HG03175 (cell line): ENCODE measurements at regions not wholly inside any gene's neighbourhood (a gene's known extent, or its start where the extent isn't known, plus 50 kb on each side); places are given as distances from the start of the nearest gene placed in this dataset.
A peak's percentile ranks its signal among the peaks of the same experiment; 100 is the strongest.

Source experiments
- ATAC-seq: cut with Tn5 transposase; IDR thresholded peaks from one replicate; pipeline ENCODE4 v1.9.1; 2021; ENCODE audit warnings: mild to moderate bottlenecking, moderate library complexity; ENCODE audit not compliant: unreplicated experiment

DNA sequence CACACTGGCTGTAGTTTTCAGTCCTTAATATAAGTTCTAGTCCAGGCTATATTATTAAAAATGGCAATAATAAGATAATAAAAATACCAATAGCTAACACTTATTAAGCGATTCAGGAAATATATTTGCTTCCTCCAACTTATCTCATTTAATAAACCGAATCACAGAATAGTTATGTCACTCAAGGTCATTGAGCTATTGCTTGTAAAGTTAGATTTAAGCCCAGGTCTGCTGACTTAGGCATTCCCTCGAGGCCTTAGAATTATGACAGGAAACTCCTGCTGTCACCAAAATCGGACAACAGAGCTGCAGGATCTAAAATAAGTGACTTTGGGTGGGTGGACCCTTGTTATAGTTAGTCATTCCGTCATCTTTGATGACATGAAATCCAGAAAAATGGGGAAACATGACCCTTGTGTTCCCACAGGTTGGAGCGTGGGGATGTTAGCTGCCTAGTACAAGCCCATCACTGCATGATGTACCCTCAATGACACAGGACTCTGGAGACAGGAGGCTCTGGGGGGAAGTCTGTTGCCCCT, 181.3 kb upstream of the PHYHIPL start:
- no peak for ATAC-seq

DNA sequence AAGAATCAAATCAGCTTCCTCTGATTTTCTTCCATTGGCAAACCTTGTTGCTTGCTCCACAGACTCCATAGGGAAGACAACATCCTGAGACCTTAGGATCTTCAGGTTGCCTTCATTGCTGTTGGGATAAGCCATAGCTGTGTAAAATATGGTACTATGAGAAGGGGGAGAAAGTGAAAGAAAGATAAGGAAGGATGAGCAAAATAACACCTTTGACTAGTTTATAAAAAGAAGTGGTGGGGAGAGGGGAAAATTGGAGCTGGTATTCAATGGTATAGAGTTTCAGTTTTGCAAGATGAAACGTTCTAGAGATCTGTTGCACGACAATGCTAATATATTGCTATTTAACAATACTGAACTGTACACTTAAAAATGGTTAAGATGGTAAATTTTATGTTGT, 180.4 kb upstream of the PHYHIPL start:
- ATAC-seq = no peak

DNA sequence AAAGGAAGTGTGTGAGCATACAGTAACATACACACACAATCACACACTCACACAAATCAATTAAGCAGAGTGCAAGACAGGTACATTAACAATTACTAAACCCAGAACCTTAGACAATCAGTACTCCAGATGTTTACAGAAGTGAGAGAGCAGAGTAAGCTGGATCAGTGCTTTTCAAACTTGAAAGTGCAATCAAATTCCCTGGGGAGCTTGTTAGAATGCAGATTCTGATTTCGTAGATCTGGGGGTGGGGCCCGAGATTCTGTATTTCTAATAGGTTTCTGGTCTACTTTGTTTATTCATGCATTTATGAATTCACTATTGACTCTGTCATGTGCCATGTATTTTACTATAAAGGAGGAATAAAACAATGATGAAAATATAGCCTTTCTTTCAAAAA, 179.6 kb upstream of the PHYHIPL start:
- no peak for ATAC-seq

DNA sequence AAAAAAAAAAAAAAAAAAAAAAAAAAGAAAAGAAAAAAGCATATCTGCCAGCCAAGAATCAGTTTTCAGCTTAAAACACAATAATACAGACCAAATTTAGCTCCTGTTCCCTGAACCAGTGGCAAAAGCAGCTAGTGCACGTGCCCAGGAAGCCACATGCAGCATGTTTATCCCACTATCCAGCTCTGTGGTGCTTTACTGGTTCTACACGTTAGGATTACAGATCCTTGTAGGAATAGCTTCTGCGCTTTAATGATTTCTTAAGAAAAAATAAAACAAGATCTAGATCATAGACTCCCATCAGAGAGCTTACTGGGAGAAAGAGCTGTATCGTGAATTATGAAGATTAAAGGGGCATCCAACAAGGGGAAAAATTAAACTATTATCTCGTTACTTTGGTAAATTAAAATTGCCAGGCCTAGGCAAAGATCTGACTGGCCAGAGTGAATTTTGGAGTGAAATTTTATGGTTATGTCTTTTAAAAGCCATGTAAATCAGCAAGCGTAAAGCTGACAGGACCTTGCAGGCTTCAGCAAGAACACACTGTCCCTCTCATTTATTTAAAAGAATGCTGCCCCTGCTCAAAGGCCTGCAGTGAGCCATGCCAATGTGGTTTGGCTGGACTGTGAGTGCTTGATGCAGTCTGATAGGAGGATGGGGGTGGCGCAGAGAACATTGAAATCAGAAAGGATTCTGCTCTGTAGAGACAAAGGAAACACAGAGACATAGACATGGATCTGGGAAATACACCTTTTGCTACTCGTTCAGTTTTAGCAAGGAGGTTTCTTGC, 177.3 kb upstream of the PHYHIPL start:
- no peak for ATAC-seq

DNA sequence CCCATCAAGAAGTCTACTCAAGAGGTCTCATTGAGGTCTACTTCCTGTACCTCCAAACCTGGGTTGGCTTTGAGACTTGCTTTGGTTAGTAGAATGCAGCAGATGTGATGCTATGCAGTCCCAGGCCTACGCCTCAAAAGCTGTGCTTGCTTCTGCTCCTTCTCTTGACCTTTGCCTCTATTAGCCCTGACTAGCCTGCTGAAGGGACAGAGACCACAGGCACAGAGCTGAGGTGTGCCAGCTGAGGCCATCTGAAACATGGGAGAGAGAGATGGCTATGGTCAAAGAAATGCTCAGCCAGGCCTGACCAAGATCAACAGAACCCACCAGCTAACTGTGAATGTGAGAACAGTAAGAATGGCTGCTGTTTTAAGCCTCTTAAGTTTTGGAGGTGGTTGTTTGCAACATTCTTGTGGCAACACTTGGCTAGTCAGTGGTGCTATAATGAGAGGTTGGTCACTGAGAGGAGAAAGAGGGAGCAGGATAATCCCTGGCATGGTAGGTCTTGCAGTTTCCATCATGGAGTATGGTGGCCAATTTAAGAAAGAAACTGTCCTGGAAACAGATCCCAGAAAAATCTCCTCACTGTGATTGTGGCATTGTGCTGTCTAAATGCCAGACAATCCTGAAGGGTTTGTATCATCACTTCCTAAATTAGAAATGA, 176.1 kb upstream of the PHYHIPL start:
- no peak for ATAC-seq

DNA sequence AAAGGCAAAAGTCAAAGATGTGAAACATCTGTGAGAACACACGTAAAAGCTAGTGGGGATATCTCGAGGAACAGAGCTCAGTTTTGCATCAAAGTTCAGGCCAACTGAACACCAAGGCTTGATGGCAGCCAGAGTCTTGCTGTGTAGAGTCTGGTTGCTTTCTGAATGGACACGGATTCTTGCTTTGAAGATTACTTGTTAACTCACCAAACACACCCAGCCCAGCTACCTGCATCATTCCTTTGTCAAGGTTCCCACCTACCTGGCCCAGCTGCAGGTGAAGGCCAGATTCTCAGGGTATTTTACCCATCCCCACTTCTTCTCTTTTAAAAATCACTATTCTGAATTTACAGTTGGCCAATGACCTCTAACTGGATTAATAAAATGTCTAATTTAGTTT, 174.4 kb upstream of the PHYHIPL start:
- ATAC-seq = no peak

DNA sequence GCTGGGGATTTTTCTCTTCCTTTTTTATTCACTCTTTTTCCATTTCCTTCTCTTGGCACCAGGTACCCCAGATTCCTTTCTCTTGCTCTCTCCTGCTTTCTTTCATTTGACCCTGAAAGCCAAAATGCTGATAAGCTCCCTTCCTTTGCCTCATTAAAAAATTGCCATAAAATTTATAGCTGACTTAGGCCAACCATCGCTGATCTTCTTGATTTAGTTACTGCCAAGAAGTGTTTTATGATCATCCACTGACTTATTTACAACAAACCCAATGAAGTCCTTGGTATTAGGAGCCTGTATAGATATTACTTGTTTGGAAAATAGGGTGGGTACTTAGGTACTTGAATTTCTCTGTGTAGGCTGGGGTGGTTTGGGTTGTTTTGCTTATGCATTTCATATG, 173.2 kb upstream of the PHYHIPL start:
- no peak for ATAC-seq

DNA sequence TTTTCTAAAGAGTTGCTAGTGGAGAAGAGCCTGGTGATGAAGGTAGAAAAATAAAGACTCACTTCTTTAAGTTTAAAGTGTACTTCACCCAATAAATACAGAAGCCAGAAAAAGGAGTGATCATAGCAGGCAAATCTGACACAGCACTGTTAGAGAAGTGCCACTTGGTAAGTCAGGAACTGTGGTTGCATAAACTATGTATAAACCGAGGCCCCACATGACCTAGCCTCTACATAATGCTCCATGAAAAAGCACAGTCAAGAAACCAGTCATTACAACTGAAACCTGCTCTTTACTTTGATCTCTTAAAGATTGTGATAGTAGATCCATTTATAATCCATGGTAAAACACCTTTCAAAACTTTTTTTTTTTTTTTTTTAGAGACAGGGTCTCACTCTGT, 172.1 kb upstream of the PHYHIPL start:
- ATAC-seq = no peak

DNA sequence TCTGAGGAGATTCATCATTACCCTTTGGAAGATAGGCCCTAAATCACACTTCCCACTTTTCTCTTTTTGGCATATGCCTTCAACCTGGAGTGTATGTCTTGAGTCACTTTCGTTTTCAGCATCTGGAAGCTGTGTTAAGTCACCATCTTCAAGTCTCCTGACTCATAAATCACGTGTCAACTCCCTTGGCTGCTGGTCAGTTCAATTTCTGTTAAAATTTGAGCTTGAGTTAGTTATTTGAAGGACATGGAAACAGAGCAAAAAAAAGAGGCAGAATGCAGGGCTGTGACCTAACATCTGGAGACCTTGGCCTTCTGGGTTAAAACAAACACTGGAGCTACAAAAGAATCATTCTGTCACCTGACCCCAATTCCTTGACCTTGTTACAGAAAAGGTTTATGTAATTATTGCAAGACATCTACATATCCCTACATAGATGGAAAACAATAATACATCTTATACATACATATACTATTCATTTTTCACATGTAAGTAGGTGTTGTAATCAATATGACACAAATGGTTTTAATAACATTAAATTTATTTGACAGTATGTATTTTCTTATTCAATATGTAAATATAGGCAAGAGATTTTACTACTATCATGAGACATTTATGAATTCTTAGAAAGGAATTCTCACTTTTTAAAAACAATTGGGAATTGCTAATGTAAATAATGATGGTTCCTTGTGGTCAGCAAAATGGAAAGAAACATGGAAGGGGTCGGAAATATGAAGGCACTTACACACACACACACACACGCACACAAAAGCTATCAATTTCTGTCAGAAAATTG, 169.7 kb upstream of the PHYHIPL start:
- no peak for ATAC-seq

DNA sequence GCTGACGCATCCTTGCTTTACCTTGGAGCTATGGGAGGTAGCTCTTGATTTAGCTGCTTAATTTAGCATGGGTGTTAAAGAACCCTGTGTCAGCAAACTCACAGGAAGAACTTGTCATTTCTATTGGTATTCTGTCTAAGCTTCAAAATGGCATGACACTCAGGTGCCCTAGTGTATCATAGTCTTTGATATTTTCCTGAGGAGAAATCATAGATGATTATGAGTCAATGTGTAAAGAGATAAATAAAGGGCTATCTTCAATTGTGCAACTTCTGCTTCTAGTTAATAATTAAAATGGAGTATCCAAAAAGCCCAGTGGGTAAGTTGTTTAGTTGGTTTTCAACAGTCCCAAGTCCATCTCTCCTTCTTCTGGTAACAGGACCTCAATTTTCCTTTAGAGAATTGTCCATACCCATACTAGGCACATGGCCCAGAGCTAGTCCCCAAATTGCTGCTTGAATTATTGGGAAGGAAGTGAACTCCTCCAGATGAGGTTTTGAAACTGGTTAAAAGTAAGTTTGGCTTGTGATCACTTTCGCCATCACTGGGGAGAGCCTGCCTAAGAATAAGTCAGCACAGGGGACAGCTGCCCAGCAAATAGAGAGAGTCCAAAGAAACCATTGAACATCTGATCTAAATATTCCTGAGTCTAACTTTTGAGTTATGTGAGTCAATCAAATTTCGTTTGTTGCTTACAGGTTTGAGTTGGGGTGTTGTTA, 169.0 kb upstream of the PHYHIPL start:
- peak; percentile 40 for ATAC-seq

DNA sequence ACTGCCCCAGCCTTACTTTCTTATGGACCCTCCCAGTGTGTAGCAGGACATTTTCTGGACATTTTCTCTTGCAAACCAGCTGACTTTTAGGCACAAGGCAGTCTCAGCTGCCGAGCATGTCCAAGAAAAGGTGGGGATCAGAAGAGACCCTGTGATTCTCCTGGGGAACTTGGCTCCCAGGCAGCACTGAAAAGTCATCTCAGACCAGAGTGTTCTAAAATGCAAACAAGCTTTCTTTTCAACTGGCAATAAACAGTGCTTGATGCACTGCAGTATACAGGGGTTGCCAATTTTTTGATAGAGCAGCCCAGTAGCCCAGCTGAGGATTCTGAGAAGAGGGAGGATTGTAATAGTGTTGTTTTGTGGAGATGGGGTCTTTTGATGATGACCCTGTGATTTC, 168.0 kb upstream of the PHYHIPL start:
- ATAC-seq = no peak

DNA sequence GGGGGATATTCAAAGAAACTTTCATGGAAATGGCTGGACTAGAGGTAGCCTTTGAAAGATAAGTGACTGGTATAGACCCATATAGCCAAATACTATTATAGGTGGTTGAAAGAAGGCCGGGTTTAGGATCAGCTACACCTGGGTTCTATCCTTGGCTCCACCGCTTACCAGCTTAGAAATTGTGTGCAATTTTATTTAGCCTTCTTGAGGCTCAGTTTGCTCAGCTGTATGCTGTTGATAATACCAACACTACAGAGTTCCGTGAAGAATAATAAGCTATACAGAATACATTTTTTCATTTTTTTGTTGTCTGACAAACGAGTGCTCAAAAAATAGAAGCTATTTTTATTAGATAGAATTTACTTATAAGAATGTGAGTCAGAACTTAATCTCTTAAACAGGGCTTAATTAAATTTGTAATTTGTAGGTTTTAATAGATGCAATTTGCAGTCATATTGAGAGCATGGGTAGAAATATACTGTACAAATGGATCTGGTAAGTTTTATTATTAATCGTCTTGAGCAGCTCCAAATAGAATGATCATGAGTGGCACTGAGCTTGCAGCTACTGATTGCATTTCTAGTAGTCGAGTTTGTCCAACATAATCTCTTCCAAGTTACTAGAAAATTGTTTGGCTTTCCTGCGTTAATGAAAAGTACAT, 164.3 kb upstream of the PHYHIPL start:
- no peak for ATAC-seq

DNA sequence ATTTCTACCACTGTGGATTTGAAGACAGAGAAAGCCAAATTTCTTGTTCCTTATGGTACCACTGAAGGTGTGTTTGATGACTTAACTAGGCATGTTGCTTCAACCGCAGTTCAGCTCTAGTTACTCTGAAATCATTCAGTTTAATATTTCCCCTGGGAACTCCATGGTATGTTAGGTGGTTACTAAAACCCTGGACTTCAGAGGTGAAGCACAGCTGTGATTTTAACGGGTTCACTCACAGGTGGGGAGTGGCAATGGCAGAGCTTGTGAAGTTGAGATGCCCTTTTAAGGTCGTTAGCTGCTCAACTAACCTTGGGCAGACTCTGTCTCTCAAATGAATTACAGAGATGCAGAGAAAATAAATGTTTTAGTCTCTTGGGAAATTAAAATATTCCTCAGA, 163.6 kb upstream of the PHYHIPL start:
- no peak for ATAC-seq

DNA sequence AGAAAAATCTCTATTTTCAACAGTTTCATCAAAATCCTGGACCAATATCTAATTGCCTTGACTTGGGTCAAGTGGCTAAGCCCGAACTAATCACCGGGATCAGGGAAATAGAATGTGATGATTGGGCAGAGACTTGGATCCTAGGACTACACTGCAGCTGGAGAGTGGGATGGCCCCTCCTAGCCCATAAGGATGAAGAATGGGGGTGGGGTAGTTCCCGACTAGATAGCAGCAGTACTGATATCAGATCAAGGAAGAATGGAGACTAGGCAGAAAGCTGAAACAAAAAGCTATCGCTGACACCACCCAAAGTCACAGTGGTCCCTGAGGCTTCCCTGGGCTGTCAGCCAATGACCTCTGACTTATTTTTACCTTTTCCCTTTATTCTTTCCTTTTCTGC, 160.4 kb upstream of the PHYHIPL start:
- no peak for ATAC-seq

DNA sequence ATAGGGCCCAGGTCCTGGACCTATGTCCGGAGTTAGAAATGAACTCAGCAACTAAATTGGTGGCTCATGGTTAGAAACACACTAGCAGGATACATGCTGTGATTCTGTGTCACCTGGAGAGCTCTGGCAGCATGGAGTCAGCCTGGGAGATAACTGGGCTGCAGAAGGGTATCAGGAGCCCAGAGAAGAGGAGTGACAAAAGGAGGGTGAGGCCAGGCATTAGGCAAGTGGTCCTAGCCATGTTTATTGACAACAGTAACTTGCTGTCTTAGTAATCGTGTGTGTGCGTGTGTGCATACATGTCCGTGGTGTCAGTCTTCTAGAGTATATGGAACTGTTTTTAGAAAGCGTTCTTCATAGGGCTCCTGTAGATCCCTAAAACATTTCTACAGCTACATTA, 157.5 kb upstream of the PHYHIPL start:
- no peak for ATAC-seq

DNA sequence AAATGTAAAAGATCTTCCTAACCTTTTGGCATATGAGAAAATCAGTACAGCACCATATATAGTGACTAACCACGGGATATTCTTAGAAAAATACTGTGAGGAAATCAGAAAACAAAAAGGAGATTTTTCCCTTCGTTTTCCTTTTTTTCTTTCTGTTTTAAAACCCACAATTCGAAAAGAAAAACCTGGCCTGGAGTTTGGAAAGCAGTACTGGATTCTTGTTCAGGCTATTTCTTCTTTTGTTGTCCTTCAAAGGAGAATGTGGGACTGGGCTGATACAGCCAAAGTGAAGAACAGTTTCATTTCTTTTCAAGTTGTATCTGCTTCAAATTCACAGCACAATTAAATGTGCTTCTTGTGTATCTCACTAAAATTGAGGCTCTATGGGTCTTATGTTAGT, 156.8 kb upstream of the PHYHIPL start:
- no peak for ATAC-seq

DNA sequence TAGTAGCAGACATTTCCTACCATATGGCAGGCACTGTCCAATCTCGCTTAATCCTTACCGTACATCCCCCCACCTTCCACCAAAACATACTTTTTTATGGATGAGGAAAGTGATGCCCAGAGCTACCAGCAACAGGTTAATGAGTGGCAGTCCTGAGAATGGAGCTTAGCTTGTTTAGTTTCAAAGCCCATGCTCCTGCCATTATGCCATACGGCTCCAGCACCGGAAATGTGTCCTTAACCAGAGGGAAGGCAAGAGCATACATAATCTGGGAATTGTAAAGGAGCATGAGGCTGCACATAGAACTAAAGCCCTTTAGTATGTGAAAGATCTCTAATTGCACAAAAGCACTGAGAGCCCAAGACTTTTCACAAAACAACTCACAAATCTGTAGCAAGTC, 155.9 kb upstream of the PHYHIPL start:
- no peak for ATAC-seq

DNA sequence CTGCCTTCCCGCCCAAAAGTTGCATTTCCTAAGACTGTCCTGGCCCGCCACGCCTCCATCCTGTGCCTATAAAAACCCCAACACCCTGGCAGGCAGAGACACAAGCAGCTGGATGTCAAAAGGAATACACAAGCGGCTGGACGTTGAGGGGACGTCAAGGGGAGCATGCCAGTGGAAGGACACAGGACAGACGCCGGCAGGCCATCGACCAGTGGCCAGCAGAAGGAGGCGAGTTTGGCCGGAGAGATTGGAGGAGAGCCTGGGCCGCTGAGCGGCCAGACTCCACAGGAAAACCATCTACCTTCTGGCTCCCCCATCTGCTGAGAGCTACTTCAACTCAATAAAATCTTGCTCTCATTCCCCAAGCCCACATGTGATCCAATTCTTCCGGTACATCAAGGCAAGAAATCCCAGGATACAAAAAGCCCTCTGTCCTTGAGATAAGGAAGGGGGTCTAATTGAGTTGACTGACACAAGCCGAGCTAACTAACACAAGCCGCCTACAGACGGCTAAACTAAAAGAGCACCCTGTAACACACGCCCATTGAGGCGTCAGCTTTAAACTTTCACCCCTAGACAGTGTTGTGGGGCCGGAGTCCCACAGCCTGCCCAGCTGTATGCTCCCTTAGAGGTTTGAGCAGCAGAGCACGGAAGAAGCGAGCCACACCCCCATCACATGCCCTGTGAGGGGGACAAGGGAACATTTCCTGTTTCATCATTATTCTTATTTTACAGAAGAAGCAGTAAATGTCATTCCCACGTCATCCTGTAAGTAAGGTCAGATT, 150.3 kb upstream of the PHYHIPL start:
- ATAC-seq = no peak

DNA sequence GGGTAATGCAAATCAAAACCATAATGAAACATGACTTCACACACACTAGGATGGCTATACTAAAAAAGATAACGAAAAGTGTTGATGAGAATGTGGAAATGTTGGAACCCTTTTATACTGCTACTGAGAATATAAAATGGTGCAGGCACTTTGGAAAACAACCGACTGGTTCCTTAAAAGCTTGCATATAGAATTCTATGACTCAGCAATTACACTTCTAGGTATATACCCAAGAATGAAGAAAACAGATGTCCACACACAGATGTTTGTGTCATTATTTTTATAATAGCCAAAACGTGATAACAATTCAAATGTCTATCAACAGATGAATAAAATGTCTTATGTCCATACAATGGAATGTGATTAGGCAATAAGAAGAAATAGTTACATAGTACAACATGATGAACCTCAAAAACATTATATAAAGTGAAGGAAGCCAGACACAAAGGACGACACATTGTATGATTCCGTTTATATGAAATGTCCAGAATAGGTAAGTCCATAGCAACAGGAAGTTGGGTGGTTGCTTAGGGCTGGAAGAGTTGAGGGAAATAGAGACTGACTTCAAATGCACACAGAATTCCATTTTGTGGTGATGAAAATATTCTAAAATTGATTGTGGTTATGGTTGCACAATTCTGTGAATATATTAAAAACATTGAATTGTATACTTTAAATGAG, 148.3 kb upstream of the PHYHIPL start:
- no peak for ATAC-seq
